Transverse colon (tissue), 4 donors: ENCODE measurements at regions not wholly inside any gene's neighbourhood (a gene's known extent, or its start where the extent isn't known, plus 50 kb on each side); places are given as distances from the start of the nearest gene placed in this dataset.

Source experiments
- DNase-seq: peaks from one replicate; pipeline ENCODE4 v3.0.0-alpha.2; 2019
- H3K27ac ChIP-seq, 4 donors: fragments of 200-600 bp; sonication (generic); 2 replicates each; pipeline ENCODE4 v1.5.1; 2016 to 2018; ENCODE audit warnings: inconsistent platforms in 4 of 4
- H3K27me3 ChIP-seq: fragments of 200-600 bp; sonication (generic); 2 replicates; pipeline ENCODE4 v1.5.1; 2017; ENCODE audit warnings: inconsistent platforms
- H3K36me3 ChIP-seq, 4 donors: fragments of 200-600 bp; sonication (generic); 2 replicates each; pipeline ENCODE4 v1.5.1; 2017 to 2019; ENCODE audit warnings: inconsistent platforms in 4 of 4
- H3K4me1 ChIP-seq, 4 donors: fragments of 200-600 bp; sonication (generic); 2 replicates each; pipeline ENCODE4 v1.5.1; 2017 to 2020; ENCODE audit warnings: inconsistent platforms in 4 of 4
- H3K4me3 ChIP-seq, 4 donors: fragments of 200-600 bp; sonication (generic); 1 replicate in 1 of 4; 2 replicates in 3 of 4; pipeline versions ENCODE4 v1.5.1 to v1.6.1; 2017 to 2019; ENCODE audit warnings: inconsistent platforms in 4 of 4
- H3K9me3 ChIP-seq, 2 donors: fragments of 200-600 bp; sonication (generic); 2 replicates each; pipeline ENCODE4 v1.5.1; 2017 to 2019; ENCODE audit warnings: inconsistent platforms in 2 of 2
- CTCF ChIP-seq, 5 experiments: fragments of 200-600 bp in 3 of 5; fragments of 450-650 bp in 2 of 5; sonication (generic) in 3 of 5; IDR thresholded peaks; 1 replicate in 2 of 5; 2 replicates in 3 of 5; pipeline ENCODE4 v1.5.1; 2016 to 2017; ENCODE audit warnings: antibody characterized with exemption in 5 of 5, inconsistent platforms in 3 of 5, mild to moderate bottlenecking in 2 of 5, moderate library complexity in 1 of 5
- EP300 ChIP-seq: sonication (generic); formaldehyde crosslinking; IDR thresholded peaks from one replicate; pipeline ENCODE4 v1.6.1; 2017; ENCODE audit warnings: antibody characterized with exemption, low read depth
- POLR2A ChIP-seq: fragments of 450-650 bp; IDR thresholded peaks from one replicate; pipeline ENCODE4 v1.6.1; 2016; ENCODE audit warnings: antibody characterized with exemption, mild to moderate bottlenecking, moderate library complexity
- POLR2AphosphoS5 ChIP-seq, 3 donors: sonication (generic); formaldehyde crosslinking; IDR thresholded peaks; one replicate each; pipeline ENCODE4 v1.6.1; 2016; ENCODE audit warnings: antibody characterized with exemption in 3 of 3
- WGBS, 2 donors: methylation state at CpG; one replicate each; pipeline ENCODE4 v1.1.5; 2018; ENCODE audit warnings: low coverage in 1 of 2; 5-methylcytosine and 5-hydroxymethylcytosine counted together
- in situ Hi-C, 4 donors: fragments of 200-750 bp; cut with MboI; loops; one replicate each; pipeline versions ENCODE4 v1.15.0 to v1.15.1; 2017; ENCODE audit warnings: low sequenced_read_pairs in 3 of 4, low pct_ligation_motif_present in 1 of 4, low pct_unique_long_range_greater_than_20kb in 1 of 4
- intact Hi-C: fragments of 100-400 bp; cut with DNase I; formaldehyde crosslinking; loops from one replicate; pipeline ENCODE4 v1.15.1; 2023; ENCODE audit warnings: low total_unique reads

GRCh38 chr20:21573259-21573658 is 59.4 kb upstream of the NKX2-2 start:
- Histone ChIP-seq H3K9me3 (no peaks in the 10 kb centered on the region), H3K4me3 (no peak overlapping the region), H3K4me1 (no peaks in the 10 kb centered on the region), H3K36me3 (no peaks in the 10 kb centered on the region), H3K27ac (no peak overlapping the region), H3K27me3 (peaks cover 13% of the 10 kb centered on the region)
- TF ChIP-seq POLR2AphosphoS5 (IDR thresholded peaks at IDR 0.05) (no peak), POLR2A (no peak), EP300 (no peak), CTCF (IDR thresholded peaks at IDR 0.05) (no peak)
- DNase-seq: no peak
- 64 to 67% methylated on average over 5 of the region's 5 CpGs for WGBS, 2 donors
- intact Hi-C loops: no loop called here
- in situ Hi-C loops: no loop called here

DNA sequence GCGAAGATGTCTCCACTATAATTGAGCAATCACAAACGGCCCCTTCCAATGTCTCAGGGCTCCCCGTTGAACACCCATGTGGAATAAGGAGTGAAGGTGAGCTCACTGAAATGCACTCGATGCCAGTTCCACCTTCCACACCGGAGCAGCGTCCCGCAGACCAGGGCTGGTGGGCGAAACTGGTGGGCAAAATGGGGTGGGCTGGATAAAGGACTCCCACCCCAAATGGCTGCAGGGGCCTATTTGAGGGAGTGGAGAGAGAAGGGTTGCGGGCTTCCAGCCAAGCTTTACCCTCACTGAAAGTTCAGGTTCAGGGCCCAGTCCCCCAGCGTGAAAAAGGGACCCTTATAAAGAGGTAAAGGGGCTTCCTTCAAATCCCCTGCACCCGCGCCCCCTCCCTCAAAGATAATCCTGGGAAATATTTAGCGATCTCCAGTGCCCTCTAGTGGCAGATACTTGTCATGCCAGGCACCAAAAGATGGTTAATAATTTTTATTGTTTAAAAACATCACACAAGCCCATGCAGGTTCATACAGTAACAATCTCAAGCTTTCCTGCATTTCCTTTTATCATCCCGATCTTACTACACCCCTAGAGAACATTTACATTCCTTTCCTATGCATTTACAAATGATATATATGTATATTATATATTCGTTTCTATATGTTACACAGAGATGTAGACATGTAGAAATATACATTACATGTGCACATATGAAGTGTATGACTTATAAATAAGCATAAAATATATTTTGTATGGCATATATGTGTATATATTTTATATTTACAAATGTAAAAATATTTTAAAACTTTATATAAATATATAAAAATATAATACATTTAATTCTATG is 58.2 kb upstream of the NKX2-2 start:
- WGBS, 2 donors: 19 to 31% methylated on average over 7 to 15 of the region's 15 CpGs
- no peak for DNase-seq
- intact Hi-C loops: no loop called here
- in situ Hi-C loops: no loop called here
- no peak overlapping the region for H3K4me3 ChIP-seq
- H3K4me1 ChIP-seq: no peaks in the 10 kb centered on the region
- no peaks in the 10 kb centered on the region for H3K9me3 ChIP-seq
- H3K36me3 ChIP-seq: no peaks in the 10 kb centered on the region
- H3K27ac ChIP-seq: no peak overlapping the region
- TF ChIP-seq CTCF (IDR thresholded peaks at IDR 0.05): peak; percentile 63 to 91 (median 83)
- no peak for TF ChIP-seq EP300
- TF ChIP-seq POLR2AphosphoS5 (IDR thresholded peaks at IDR 0.05): no peak
- TF ChIP-seq POLR2A: no peak
- H3K27me3 ChIP-seq: peaks cover 17% of the 10 kb centered on the region

GRCh38 chr20:21570285-21570992 is 56.6 kb upstream of the NKX2-2 start:
- 73 to 81% methylated on average over 6 to 7 of the region's 7 CpGs for WGBS, 2 donors
- intact Hi-C loops: no loop called here
- H3K27ac ChIP-seq: no peak overlapping the region
- no peak for TF ChIP-seq EP300
- TF ChIP-seq POLR2AphosphoS5 (IDR thresholded peaks at IDR 0.05): no peak
- TF ChIP-seq CTCF (IDR thresholded peaks at IDR 0.05): no peak
- TF ChIP-seq POLR2A: no peak
- H3K9me3 ChIP-seq: no peaks in the 10 kb centered on the region
- no peak overlapping the region for H3K4me3 ChIP-seq
- peaks cover 27% of the 10 kb centered on the region for H3K27me3 ChIP-seq
- no peaks in the 10 kb centered on the region for H3K36me3 ChIP-seq
- no peak for DNase-seq
- H3K4me1 ChIP-seq: no peaks in the 10 kb centered on the region
- in situ Hi-C loops: no loop called here

DNA sequence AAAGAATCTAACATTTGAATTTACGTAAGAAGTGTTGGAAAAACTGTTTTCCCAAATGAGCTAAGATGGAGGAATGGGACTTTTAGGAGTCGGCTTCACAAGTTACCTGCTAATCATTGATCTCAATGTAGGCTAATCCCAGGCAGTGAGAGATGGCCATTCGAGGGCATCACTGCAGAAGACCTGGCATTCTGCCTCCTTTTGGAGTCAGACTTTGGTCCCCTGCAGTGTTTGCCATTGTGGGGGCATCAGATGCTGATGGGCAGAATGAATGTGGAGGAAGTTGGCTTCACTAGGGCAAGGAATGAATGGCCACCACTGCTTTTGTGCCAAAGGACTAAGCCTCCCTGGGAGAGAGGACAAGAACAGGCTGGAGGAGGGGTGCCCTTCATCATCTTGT is 55.7 kb upstream of the NKX2-2 start:
- in situ Hi-C loops: no loop called here
- WGBS, 2 donors: 83 to 94% methylated on average over 2 to 3 of the region's 3 CpGs

More for the DNA sequence above, 55.7 kb upstream of the NKX2-2 start:
- Histone ChIP-seq H3K4me1 (no peaks in the 10 kb centered on the region), H3K9me3 (no peaks in the 10 kb centered on the region), H3K27me3 (peaks cover 27% of the 10 kb centered on the region), H3K36me3 (no peaks in the 10 kb centered on the region), H3K4me3 (no peak overlapping the region), H3K27ac (no peak overlapping the region)
- intact Hi-C loops: no loop called here
- no peak for TF ChIP-seq EP300
- no peak for DNase-seq
